ENCODE measurements at regions not wholly inside any gene's neighbourhood (a gene's known extent, or its start where the extent isn't known, plus 50 kb on each side); places are given as distances from the start of the nearest gene placed in this dataset.

GRCh38 chr5:28523416-28523815 lies 1485.0 kb upstream of the CDH9 start:
- H3K9me3 Mint-ChIP-seq: peaks cover 18 to 22% of the 10 kb centered on the region in 2 experiments; a peak in 4 of 5 replicates
- no peaks in the 10 kb centered on the region for H3K79me1 ChIP-seq (ENCODE audit: insufficient read depth, low read depth, low read length, poor library complexity, severe bottlenecking)
- no peak overlapping the region for H3K18ac ChIP-seq (ENCODE audit: insufficient read length, low read depth, low read length)
- DNase-seq: no peak
- no peak overlapping the region for H3T11ph ChIP-seq (ENCODE audit: low read length)
- whole genome bisulfite sequencing (ENCODE audit: extremely low coverage, insufficient read length, low lambda C conversion rate): no CpG with 5 or more reads among the region's 1 CpG
- no peak overlapping the region for H2AK5ac ChIP-seq (ENCODE audit: insufficient read length, low read length)
- no peaks in the 10 kb centered on the region for H3K4me1 ChIP-seq (ENCODE audit: insufficient read depth, low read length)
- H3K9ac ChIP-seq (ENCODE audit: extremely low read depth, insufficient read length, low read length): no peak overlapping the region
- H3K23me2 ChIP-seq (ENCODE audit: insufficient read length, low read depth, low read length, poor library complexity, severe bottlenecking): no peaks in the 10 kb centered on the region
- H3K79me2 ChIP-seq (ENCODE audit: insufficient read depth, low read length): no peaks in the 10 kb centered on the region
- no peak overlapping the region for H3K27ac ChIP-seq (ENCODE audit: insufficient read length, low read depth, low read length)
- H2AFZ ChIP-seq (ENCODE audit: low read length): no peak overlapping the region
- no peaks in the 10 kb centered on the region for H3K27me3 Mint-ChIP-seq (ENCODE audit: low read depth)
- no peak overlapping the region for H2BK120ac ChIP-seq (ENCODE audit: low read depth, low read length, poor library complexity, severe bottlenecking)
- H2BK12ac ChIP-seq (ENCODE audit: insufficient read length, low read depth, low read length): no peak overlapping the region
- H2BK15ac ChIP-seq (ENCODE audit: low read depth, low read length): no peak overlapping the region
- H2BK20ac ChIP-seq (ENCODE audit: low read depth, low read length, poor library complexity, severe bottlenecking): no peak overlapping the region
- H3K4ac ChIP-seq (ENCODE audit: low read depth, low read length): no peak overlapping the region
- H4K5ac ChIP-seq (ENCODE audit: insufficient read length, low read depth, low read length): no peak overlapping the region
- no peak for TF ChIP-seq CTCF (conservative IDR thresholded peaks at IDR 0.05)
- no peak overlapping the region for H2BK5ac ChIP-seq (ENCODE audit: insufficient read length, low read length)
- H3K4me3 Mint-ChIP-seq: no peak overlapping the region
- H3K56ac ChIP-seq (ENCODE audit: insufficient read length, low read depth, low read length): no peak overlapping the region
- no peaks in the 10 kb centered on the region for H3K27me3 ChIP-seq (ENCODE audit: insufficient read depth, low read length)
- H4K20me1 ChIP-seq (ENCODE audit: control insufficient read depth, insufficient read depth, insufficient read length): no peaks in the 10 kb centered on the region
- no peak overlapping the region for H3K14ac ChIP-seq (ENCODE audit: insufficient read depth, low read length)
- no peak overlapping the region for H4K91ac ChIP-seq (ENCODE audit: insufficient read length, low read depth, low read length)
- peaks cover 4 to 21% (median 7%) of the 10 kb centered on the region in 3 experiments; a peak in 6 of 7 replicates for H3K36me3 Mint-ChIP-seq (ENCODE audit: insufficient read depth in 1 of 3, low read depth in 3 of 3)
- peaks cover 3 to 10% of the 10 kb centered on the region in 2 experiments; a peak in 2 of 4 replicates for H3K4me1 Mint-ChIP-seq
- H4K8ac ChIP-seq (replicated peaks; ENCODE audit: insufficient read length, low read depth, low read length): no peak overlapping the region
- H3K27ac Mint-ChIP-seq: no peak overlapping the region
- no peak overlapping the region for H3K23ac ChIP-seq (ENCODE audit: insufficient read length, low read depth, low read length)
- H3K4me2 ChIP-seq (ENCODE audit: insufficient read depth, insufficient read length, low read length): no peak overlapping the region
- no peaks in the 10 kb centered on the region for H3K9me3 ChIP-seq (ENCODE audit: control insufficient read depth, low read depth, low read length)

All from H9 (cell line).